IPS-11a (cell line): ENCODE measurements at regions not wholly inside any gene's neighbourhood (a gene's known extent, or its start where the extent isn't known, plus 50 kb on each side); places are given as distances from the start of the nearest gene placed in this dataset.

Experiments
- H3K4me3 ChIP-seq: one replicate; pipeline ENCODE4 v1.5.1; 2013; ENCODE audit warnings: low read depth, low read length, control low read depth

DNA sequence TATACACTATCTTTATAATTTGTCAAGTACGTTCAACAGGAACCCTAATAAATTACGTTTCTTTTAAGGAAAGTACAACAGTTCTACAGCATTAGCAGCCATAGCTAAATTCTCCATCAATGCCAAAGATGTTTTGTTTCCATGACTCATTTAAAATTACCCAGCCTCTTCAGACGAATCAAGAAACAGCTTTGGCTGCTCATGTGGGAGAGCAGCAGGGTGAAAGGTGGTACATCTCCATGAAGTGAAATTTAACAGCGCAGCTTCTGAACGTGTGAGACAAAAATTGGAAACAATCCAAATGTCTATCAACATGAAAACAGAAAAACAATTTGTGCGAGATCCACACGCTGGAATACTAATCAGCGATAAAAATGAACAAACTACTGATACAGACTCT lies 327.3 kb upstream of the CDH6 start:
- H3K4me3 ChIP-seq: no peak overlapping the region

DNA sequence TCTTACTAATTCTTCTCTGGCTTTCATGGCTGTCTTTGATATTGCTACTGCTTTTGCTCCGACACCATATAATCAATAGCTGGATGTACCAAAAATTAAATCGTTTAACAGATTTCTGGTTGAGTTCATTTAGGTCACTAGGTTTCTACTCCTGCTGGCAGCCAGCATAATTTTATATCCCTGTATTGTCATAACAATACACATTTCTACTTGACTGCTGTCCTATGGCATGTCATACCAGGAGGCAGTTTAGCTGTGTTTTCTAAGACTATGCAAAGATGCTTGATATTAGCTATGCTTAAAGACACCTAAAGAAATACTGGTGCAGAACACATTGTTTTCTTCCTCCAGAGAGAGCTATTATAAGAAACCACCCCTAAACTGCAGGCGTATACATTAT lies 337.2 kb upstream of the CDH6 start:
- no peak overlapping the region for H3K4me3 ChIP-seq

- no peak overlapping the region for H3K4me3 ChIP-seq
These were observed 340.3 kb upstream of the CDH6 start for GRCh38 chr5:30853158-30853557.

DNA sequence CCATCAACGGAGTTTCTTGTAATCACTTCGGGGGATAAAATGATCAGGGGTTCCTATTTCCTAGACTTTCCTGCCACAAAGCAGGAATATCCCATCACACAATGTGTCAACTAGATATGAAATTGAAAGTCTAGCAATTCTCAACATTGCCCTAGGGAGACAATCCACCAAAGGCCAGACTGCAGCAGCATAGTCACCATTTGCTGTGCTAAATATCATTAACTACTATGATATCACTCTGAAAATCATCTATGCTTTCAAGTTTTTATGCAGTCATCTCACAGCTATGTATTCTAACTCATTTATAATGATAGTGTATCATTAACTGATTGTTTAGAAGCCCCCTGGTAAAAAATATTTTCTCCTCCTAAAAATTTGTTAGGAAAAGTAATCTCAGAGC lies 342.6 kb upstream of the CDH6 start:
- no peak overlapping the region for H3K4me3 ChIP-seq

- no peak overlapping the region for H3K4me3 ChIP-seq
These were observed 343.4 kb upstream of the CDH6 start for GRCh38 chr5:30849931-30850710.

- H3K4me3 ChIP-seq: no peak overlapping the region
These were observed 347.3 kb upstream of the CDH6 start for GRCh38 chr5:30846171-30846570.

DNA sequence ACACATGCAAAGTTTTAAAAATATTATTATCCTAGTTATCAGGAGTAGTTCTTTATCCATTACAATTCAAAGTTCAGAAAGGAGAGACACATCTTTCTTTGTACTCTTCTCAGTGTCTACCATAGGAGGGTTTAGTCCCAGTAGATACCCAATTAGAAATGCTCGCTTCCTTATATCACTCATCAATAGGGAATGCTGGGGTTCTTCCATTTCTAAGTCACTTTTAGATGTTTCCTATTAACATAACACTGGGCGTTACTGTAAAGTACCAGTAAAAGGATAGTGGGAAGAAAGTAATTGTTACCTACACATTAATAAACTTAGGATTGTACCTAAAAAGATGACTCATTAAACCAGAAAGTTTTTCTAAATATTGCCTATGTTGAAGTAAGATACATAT lies 348.3 kb upstream of the CDH6 start:
- no peak overlapping the region for H3K4me3 ChIP-seq

DNA sequence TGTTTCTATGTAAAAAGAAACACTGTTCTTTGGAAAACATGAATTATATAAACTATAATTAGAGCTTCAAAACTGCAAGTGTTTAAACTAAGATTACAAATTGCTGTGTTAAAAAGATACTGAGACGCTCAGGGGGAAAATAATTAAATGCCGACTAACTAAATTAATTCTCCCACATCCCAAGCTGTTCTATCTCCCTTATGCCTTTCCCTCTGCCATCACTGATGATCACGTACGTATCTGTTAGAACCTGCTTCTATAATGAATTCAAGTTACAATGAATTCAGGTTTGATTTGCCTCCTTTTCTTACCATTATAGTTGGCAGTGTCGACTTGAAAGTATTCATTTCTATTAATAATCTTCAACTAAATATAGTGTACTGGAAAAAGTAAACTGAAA lies 349.9 kb upstream of the CDH6 start:
- no peak overlapping the region for H3K4me3 ChIP-seq

DNA sequence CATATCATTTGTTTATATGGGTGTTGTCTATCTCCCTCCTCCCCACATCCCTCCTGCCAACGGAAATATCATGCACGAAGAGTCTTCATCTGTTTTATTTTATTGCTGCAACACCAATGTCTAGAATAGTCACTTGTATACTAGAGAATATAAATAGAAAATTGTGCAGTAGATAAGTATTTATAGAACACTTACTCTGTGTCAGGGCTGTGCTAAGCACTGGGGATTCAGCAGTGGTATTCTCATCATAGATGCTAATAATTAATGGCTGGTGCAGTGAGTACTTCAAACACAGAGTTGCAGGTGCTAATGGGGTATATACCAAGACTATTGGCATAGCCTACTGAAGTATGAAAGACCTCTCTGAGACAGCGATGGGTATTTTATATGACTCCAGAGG lies 353.5 kb upstream of the CDH6 start:
- H3K4me3 ChIP-seq: no peak overlapping the region

DNA sequence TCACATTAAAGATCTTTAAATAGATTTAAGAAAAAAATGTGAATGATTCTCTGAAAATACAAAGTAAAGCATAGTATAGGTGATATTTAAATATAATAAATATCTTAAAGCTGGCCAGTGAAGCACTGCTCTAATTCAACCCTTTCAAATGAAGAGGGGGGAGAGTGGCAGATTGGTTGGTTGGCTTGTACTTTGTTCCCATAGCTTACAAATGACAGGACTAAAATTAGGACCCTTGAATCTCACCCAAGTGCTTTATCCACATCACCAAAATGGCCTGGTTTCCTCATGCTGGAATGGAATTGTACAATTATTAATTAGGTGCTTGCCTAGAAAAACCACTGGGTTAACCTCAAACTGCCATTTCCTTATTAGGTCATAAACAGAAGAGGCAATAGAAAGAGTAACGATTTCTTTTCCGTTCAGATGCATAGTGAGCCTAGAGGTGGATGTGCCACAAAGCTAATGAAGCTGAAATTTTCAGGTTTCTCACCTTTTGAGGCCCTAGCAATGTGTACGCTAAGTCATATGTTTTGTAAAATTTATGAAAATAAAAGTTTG lies 354.5 kb upstream of the CDH6 start:
- H3K4me3 ChIP-seq: no peak overlapping the region

GRCh38 chr5:30832519-30832918 lies 361.0 kb upstream of the CDH6 start:
- H3K4me3 ChIP-seq: no peak overlapping the region

GRCh38 chr5:30831605-30832004 lies 361.9 kb upstream of the CDH6 start:
- no peak overlapping the region for H3K4me3 ChIP-seq

DNA sequence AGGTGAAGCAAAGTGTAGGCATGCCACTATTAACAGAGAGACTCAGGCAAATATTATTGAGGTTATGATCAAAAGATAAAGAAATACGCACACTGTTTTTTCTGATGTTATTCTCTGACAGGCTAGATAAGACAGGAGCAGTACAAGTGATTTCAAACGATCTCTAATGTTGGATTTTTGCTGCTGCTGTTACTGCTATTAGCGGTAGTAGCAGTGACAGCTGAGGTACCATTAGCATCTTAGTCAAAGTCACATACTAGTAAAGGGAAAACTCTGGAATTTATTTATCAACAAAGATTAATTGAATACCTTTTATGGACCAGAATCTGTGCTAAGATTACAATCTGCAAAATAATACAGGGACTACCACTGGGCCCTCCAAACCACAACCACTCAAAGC lies 362.4 kb upstream of the CDH6 start:
- H3K4me3 ChIP-seq: no peak overlapping the region

- H3K4me3 ChIP-seq: no peak overlapping the region
These were observed 382.2 kb upstream of the CDH6 start for GRCh38 chr5:30811298-30811697.

GRCh38 chr5:30809933-30810332 lies 383.6 kb upstream of the CDH6 start:
- H3K4me3 ChIP-seq: no peak overlapping the region

- H3K4me3 ChIP-seq: no peak overlapping the region
These were observed 384.5 kb upstream of the CDH6 start for GRCh38 chr5:30808996-30809395.

DNA sequence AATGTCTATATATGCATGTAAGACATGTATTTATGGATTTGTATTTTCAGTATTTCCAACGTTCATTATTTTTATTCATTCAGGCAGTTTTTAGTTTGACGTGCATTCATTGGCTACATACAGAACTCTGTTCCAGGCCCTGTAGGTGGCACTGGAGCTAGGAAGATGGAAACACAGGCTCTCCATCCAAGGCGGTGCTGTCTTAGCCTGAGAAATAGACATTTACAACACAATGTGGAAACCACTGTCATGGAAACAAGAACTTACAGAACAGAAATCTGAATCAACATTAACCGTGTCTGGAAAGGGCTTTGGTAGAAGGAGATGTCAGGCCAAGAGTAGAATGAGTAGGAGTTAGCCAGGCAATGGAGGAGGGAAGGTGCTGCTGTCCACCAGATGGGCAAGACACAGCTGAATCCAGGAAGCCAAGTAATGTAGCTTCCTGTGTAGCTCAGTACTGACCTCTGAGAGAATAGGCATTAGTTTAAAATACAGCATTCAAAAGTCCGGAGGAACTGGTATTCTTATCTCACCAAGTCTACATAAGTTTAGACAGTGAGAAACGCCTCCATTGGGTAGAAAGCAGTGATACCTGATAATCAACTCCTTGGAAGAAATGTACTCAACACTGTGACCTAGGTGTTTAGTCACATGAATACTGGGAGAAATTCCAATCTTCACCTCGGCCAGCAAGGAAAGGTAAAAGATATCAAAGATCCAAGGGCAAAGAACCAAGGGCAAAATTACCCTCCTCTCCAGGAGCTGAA lies 388.6 kb upstream of the CDH6 start:
- no peak overlapping the region for H3K4me3 ChIP-seq

DNA sequence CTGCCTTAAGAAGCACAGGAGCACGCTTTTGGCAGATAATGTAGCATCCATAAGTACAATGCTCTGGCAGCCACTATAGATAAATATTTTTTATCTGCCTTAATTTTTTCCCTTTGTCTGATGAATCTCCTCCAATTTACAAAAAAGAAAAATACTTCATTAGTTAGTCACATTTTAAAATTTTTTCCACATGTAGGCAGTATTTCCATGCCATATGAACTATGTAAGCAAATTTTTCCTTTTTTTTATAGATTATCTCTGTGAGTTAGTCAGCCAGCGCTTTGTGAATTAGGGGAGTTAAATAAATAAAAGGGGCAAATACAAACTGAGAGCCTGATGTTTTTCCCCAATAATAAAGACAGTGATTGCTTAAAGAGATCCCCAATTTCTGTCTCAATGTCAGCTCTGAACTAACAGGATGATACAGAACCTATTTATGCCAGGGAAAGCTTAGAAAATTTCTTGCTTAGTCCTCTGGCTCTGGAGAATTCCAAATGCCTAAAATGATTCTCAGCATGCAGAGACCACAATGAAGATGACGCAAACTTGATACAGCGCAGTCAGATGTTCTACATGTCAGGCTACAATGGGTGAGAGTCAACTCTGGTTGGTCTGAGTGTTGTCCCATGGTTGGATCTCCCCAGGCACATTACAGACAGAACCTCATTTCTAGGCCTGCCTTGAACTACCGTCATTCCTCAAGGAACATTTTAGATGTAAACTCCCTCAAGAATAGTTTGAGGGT lies 390.4 kb upstream of the CDH6 start:
- no peak overlapping the region for H3K4me3 ChIP-seq

DNA sequence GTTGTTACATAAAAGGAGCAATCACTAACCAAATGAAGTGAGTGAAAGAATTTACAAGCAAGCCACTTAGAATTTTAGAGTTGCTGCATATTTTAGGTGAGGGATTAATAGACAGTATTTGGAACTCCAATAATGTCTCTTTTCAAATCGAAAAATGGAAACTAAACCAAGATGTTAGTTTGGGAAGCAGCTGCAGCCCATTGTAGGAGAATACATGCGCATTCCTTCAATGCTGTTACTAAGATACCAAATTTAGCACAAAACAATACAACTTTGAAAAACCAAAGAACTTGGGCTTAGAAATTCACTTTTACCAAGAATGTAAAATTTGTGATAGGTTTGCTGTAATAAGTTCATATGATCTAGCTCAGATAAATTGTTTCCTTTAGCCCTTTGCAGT lies 411.8 kb upstream of the CDH6 start:
- no peak overlapping the region for H3K4me3 ChIP-seq

GRCh38 chr5:30768056-30768690 lies 425.3 kb upstream of the CDH6 start:
- no peak overlapping the region for H3K4me3 ChIP-seq

DNA sequence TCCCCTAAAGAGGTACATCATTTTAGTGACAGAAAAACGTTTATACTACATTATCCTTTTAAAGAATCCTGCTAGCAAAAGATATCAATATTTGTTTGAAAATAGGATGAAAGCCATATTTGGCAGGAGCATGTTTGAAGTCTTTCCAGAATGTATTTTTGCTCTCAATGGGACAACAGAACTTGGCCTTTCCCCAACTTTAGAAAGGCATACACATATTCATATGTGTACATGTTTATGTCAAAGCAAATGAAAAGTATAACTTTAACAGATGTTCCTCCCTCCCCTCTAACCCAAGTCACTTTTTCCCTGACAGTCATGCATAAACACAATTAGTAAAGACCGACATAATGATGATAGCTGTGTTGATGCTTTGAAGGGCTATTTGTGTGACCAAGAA lies 427.8 kb upstream of the CDH6 start:
- H3K4me3 ChIP-seq: no peak overlapping the region
